Mucosa of stomach (tissue), 1 donor: ENCODE measurements at regions not wholly inside any gene's neighbourhood (a gene's known extent, or its start where the extent isn't known, plus 50 kb on each side); places are given as distances from the start of the nearest gene placed in this dataset.

Source experiments
- H3K27me3 ChIP-seq: one replicate; pipeline ENCODE4 v1.7.0; 2013; ENCODE audit warnings: mild to moderate bottlenecking, low read length; ENCODE audit not compliant: control insufficient read depth, insufficient read depth
- H3K36me3 ChIP-seq: one replicate; pipeline ENCODE4 v1.7.0; 2013; ENCODE audit warnings: low read length; ENCODE audit not compliant: control insufficient read depth, insufficient read depth
- H3K4me1 ChIP-seq: one replicate; pipeline ENCODE4 v1.7.0; 2013; ENCODE audit warnings: mild to moderate bottlenecking, low read length; ENCODE audit not compliant: control insufficient read depth, insufficient read depth
- H3K4me3 ChIP-seq: one replicate; pipeline ENCODE4 v1.7.0; 2013; ENCODE audit warnings: low read length
- H3K9ac ChIP-seq: one replicate; pipeline ENCODE4 v1.7.0; 2013; ENCODE audit warnings: mild to moderate bottlenecking, low read length, moderate library complexity
- H3K9me3 ChIP-seq: one replicate; pipeline ENCODE4 v1.7.0; 2013; ENCODE audit warnings: mild to moderate bottlenecking, low read length, moderate library complexity; ENCODE audit not compliant: control insufficient read depth
- donor health status: Pancreatic carcinoma.

DNA sequence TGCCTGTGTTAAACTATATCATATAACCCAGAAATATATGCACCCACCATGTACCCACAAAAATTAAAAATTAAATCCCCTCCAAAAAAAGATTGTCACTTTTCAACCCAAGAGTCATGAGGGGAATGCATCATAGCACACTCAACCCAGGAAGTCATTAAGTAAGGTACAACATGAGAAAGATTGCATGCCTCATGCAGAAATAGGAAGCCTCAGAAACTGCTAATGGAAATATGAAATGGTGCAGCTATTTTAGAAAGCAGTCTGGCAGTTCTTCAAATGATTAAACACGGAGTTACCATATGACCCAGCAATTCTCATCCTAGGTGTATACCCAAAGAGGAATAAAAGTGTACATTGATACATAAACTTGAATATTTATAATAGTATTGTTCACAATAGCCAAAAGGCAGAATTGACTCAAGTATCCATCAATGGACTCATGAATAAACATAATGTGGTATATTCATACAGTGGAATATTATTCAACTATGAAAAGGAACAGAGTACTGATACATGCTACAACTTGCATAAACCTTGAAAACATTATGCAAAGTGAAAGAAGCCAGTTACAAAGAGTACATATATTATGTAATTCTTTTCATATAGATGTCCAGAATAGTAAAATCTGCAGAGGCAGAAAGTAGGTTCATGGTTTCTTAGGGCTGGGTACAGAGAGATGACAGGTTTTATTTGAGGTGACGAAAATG, 70.4 kb downstream of the TMEM100 start:
- no peak overlapping the region for H3K9ac ChIP-seq
- H3K36me3 ChIP-seq: no peaks in the 10 kb centered on the region
- no peaks in the 10 kb centered on the region for H3K9me3 ChIP-seq
- no peaks in the 10 kb centered on the region for H3K4me1 ChIP-seq
- no peaks in the 10 kb centered on the region for H3K27me3 ChIP-seq
- H3K4me3 ChIP-seq: no peak overlapping the region

- no peak overlapping the region for H3K9ac ChIP-seq
- no peak overlapping the region for H3K4me3 ChIP-seq
- H3K4me1 ChIP-seq: no peaks in the 10 kb centered on the region
- no peaks in the 10 kb centered on the region for H3K9me3 ChIP-seq
- H3K36me3 ChIP-seq: no peaks in the 10 kb centered on the region
- no peaks in the 10 kb centered on the region for H3K27me3 ChIP-seq
Observed at GRCh38 chr17:55649957-55650597, 72.6 kb downstream of the TMEM100 start.

DNA sequence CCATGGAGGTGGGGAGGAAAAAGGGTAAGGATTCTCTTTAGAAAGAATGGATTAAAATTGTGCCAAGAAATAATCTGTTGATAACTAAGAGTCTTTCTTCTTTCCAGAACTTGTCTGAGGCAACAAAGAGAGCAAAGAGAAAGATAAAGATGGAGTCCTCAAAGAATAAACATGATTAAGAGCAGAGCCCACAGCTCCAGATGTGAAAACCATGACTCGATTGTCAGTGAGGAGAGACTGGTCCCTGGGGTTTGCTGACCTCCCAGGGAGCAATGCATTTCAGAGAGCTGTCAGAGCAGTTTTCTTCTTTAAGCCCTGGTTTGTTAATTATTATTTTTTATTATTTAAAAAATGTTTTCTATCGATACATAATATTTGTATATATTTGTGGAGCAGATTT, 74.6 kb downstream of the TMEM100 start:
- Histone ChIP-seq H3K27me3 (no peaks in the 10 kb centered on the region), H3K4me3 (no peak overlapping the region), H3K9me3 (no peaks in the 10 kb centered on the region), H3K36me3 (no peaks in the 10 kb centered on the region), H3K9ac (no peak overlapping the region), H3K4me1 (no peaks in the 10 kb centered on the region)

DNA sequence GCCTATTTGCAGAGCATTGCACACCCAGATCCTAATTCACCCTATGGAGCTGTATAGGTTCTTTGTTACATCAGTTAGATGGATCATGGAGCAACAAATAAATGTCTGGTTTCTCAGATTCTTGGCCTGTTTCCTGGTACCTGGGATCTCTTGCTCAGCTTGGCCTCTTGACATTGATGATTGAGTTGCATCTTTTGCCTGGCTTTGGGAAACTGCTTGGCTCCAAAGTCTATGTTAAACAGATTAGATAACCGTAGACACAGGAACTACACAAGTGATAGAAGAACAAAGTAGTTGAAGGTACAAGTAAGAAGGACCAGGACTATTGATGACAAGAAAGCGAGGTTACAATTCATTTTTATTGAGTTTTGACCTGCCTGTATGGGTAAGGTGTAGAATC, 77.3 kb downstream of the TMEM100 start:
- no peak overlapping the region for H3K4me3 ChIP-seq
- H3K27me3 ChIP-seq: no peaks in the 10 kb centered on the region
- no peaks in the 10 kb centered on the region for H3K9me3 ChIP-seq
- no peaks in the 10 kb centered on the region for H3K4me1 ChIP-seq
- no peak overlapping the region for H3K9ac ChIP-seq
- no peaks in the 10 kb centered on the region for H3K36me3 ChIP-seq

DNA sequence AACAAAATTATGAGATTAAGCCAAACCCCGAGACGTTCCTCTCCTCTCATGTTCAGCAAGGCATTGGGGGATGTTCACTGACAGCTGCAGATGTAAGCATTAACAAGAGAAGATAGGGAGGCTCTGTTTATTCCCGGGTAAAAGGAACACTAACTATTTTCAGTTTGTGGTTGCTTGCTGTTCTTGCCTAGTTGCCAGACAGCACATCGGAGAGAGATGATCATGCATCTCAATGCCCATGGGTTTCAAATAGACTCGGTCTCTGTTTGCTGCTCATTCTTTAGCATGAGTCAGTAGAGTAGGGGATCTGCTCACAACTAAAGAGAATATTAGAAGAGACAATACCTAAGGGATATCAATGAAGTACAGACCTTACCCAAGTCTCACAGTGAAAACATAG, 78.3 kb downstream of the TMEM100 start:
- Histone ChIP-seq H3K9ac (no peak overlapping the region), H3K9me3 (no peaks in the 10 kb centered on the region), H3K36me3 (no peaks in the 10 kb centered on the region), H3K4me3 (no peak overlapping the region), H3K4me1 (no peaks in the 10 kb centered on the region), H3K27me3 (no peaks in the 10 kb centered on the region)

DNA sequence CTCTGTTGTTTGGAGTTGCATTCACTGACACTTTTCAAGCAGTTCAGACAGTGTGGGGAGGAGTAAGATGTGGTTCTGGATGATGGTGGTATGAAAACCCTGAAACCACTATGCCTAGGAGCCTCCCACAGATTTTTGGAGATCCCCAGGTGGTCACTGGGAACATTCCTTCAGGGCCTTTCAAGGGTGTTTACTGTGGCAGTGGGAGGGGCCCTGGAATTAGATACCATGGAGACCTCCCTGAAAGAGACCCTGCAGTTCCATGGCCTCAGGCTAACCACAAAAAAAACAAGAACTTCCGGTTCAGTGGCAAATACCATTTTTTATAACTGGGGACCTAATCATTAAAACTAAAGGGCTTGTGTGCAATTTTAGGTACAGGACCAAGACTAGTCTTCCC, 79.9 kb downstream of the TMEM100 start:
- H3K4me1 ChIP-seq: no peaks in the 10 kb centered on the region

DNA sequence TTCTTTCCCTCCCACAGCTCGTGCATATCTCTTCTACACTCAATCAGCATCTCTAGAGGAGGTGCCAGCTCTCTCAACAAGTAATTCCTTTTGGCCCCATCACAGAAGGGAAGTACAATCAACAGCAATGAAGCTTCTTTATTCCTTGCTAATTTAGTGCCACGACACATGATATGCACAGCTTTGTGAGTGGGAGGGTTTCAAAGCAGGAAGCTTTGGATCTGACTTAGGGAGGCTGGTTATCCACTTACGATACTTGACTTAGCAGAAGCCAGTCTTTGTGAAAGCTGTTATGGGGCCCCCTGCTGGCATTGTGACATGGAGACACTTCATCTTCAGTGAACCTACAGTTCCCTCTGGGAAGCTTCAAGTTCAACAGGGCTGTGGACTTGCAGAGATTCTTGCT, 81.0 kb downstream of the TMEM100 start:
- H3K9ac ChIP-seq: no peak overlapping the region

More for the DNA sequence above, 79.9 kb downstream of the TMEM100 start:
- no peaks in the 10 kb centered on the region for H3K36me3 ChIP-seq
- no peaks in the 10 kb centered on the region for H3K9me3 ChIP-seq
- no peak overlapping the region for H3K9ac ChIP-seq
- H3K4me3 ChIP-seq: no peak overlapping the region
- H3K27me3 ChIP-seq: no peaks in the 10 kb centered on the region

GRCh38 chr17:55639096-55639495, 83.6 kb downstream of the TMEM100 start:
- no peak overlapping the region for H3K4me3 ChIP-seq
- no peaks in the 10 kb centered on the region for H3K27me3 ChIP-seq
- peaks cover 11% of the 10 kb centered on the region for H3K4me1 ChIP-seq
- H3K9ac ChIP-seq: no peak overlapping the region
- no peaks in the 10 kb centered on the region for H3K36me3 ChIP-seq
- no peaks in the 10 kb centered on the region for H3K9me3 ChIP-seq

More for the DNA sequence above, 81.0 kb downstream of the TMEM100 start:
- no peaks in the 10 kb centered on the region for H3K36me3 ChIP-seq
- H3K9me3 ChIP-seq: no peaks in the 10 kb centered on the region
- H3K4me1 ChIP-seq: no peaks in the 10 kb centered on the region
- H3K4me3 ChIP-seq: no peak overlapping the region
- H3K27me3 ChIP-seq: no peaks in the 10 kb centered on the region

GRCh38 chr17:55635253-55635914, 87.3 kb downstream of the TMEM100 start:
- Histone ChIP-seq H3K4me1 (peaks cover 11% of the 10 kb centered on the region), H3K9me3 (no peaks in the 10 kb centered on the region), H3K9ac (no peak overlapping the region), H3K27me3 (no peaks in the 10 kb centered on the region), H3K36me3 (no peaks in the 10 kb centered on the region), H3K4me3 (no peak overlapping the region)

DNA sequence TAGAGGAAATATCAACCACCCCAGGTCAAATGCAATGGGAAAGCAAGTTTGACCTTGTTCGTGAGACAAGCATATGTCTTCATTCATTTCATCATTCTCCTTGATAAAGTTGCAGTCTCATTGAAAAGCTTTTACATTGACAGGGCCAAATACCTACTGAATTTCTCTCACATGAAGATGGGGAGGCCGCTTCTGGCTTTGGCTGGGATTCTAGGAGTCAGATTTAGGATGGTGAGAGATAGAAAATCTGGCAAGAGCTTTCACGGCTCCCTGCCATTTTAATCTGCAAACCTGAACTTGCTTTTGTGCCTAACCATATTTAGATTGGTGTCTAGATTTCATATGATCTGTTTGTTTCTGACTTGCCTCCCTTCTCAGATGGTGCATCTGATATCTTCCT, 88.0 kb downstream of the TMEM100 start:
- H3K9ac ChIP-seq: no peak overlapping the region
- H3K36me3 ChIP-seq: no peaks in the 10 kb centered on the region
- H3K4me3 ChIP-seq: no peak overlapping the region
- H3K27me3 ChIP-seq: no peaks in the 10 kb centered on the region
- no peaks in the 10 kb centered on the region for H3K9me3 ChIP-seq
- peaks cover 11% of the 10 kb centered on the region for H3K4me1 ChIP-seq

DNA sequence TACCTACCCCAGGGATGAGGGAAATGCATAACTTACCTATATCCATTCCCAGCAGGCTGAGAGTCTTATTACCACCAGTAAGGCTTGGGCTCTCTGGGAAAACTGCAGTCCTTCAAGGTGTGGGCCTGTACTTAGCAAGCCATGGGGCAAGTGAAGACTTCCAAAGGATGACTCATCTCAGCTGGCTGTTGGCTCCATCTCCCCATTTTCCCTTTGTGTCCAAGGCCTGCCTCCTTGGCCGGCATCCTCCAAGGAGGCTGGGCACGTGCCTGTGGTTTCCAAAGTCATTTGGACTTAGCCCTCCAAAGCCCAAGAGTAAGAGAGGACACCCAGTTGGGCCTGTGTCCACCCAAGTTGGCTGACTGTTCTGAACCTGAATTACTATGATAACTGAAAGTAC, 89.8 kb downstream of the TMEM100 start:
- Histone ChIP-seq H3K36me3 (no peaks in the 10 kb centered on the region), H3K4me1 (peaks cover 11% of the 10 kb centered on the region), H3K4me3 (no peak overlapping the region), H3K27me3 (no peaks in the 10 kb centered on the region), H3K9ac (no peak overlapping the region), H3K9me3 (no peaks in the 10 kb centered on the region)

DNA sequence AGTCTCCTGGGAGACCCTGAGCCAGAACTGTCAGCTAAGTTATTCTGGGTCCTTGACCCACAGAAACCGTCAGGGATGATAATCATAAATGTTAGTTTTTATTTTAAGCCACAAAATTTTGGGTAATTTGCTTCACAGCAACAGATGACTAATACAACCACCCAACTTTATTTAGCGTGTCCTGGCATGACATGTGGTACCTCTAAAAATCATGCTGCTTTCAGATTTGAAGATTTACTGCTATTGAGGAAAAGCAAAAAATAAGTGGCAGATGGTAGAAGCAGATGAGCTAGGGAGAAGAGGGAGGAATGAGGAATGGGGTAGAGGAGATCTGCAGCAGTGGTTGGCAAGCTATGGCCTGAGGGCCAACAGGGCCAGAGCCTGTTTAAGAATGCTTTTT, 90.4 kb downstream of the TMEM100 start:
- Histone ChIP-seq H3K4me1 (peaks cover 11% of the 10 kb centered on the region), H3K36me3 (no peaks in the 10 kb centered on the region), H3K27me3 (peaks cover 5% of the 10 kb centered on the region), H3K9ac (no peak overlapping the region), H3K9me3 (no peaks in the 10 kb centered on the region), H3K4me3 (no peak overlapping the region)
